ENCODE measurements at regions not wholly inside any gene's neighbourhood (a gene's known extent, or its start where the extent isn't known, plus 50 kb on each side); places are given as distances from the start of the nearest gene placed in this dataset.
"Not testable (repeated sequence)": the region's sequence is repeated elsewhere in the genome, so short reads cannot be mapped to it uniquely, and the experiment has no call there.

DNA sequence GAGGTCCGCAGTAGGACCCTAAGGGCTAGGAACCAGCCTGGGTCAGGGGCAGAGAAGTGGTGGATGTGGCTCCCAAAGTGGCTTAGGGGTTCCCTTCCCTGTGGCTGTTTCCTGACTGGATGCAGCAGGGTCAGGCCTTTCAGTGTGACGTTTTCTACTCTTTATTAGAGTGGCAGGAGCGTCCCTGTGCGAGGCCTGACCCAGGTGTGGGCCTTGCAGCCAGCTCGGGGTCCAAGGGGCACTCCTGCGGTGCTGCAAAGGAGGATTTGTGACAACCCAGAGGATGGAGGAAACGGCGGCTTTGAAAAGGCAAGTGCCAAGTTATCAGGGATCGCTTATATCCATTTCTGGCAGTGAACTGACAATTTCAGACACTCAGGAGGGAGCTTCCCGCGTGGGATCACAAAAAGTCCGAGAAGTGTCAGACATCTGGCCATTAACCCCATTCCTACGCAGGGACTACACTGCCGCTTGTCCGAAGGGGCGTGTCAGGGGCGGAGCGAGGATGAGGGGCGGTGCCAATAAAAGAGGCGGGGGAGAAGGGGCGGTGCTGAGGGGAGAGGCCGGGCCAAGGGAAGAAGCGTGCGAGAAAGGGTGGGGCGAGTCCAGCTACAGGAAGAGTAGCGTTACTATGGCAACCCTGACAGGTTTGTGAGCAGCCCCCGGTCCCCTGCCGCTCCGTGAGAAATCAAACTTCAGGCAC lies 98.8 kb upstream of the ZNF722 start:
- no peak for TF ChIP-seq CTCF (IDR thresholded peaks at IDR 0.05)
- H2AFZ ChIP-seq (ENCODE audit: insufficient read depth, low read depth, low read length, poor library complexity, severe bottlenecking) = peak overlapping the region; percentile 94
- H3K27ac Mint-ChIP-seq = peak overlapping the region in 6 of 7 donors; percentile 74 to 93 (median 88)
- H3K27me3 Mint-ChIP-seq (ENCODE audit: low read depth in 3 of 3) = peaks cover 0 to 2% (median 0%) of the 10 kb centered on the region in 3 donors
- peaks cover 15 to 16% of the 10 kb centered on the region in 2 donors for H3K4me1 ChIP-seq (ENCODE audit: control insufficient read depth in 1 of 2, insufficient read depth in 2 of 2, low read length in 2 of 2)
- no peaks in the 10 kb centered on the region for H3K79me2 ChIP-seq (ENCODE audit: insufficient read depth, low read length)
- H3K4me2 ChIP-seq (replicated peaks; ENCODE audit: extremely low read depth, low read length, poor library complexity, severe bottlenecking) = peak overlapping the region; percentile 89
- H3K36me3 ChIP-seq (replicated peaks in 1 of 2; ENCODE audit: control insufficient read depth in 1 of 2, insufficient read depth in 2 of 2, low read length in 2 of 2) = no peaks in the 10 kb centered on the region
- no peaks in the 10 kb centered on the region for H4K20me1 ChIP-seq (ENCODE audit: insufficient read depth, low read length)
- peak overlapping the region; percentile 14 to 41 for H3K27ac ChIP-seq (ENCODE audit: low read depth in 1 of 2, low read length in 2 of 2)
- H3K9ac ChIP-seq (ENCODE audit: insufficient read depth, low read length, poor library complexity, severe bottlenecking) = no peak overlapping the region
- H3K36me3 Mint-ChIP-seq = no peaks in the 10 kb centered on the region
- peaks cover 19 to 61% (median 46%) of the 10 kb centered on the region in 7 donors for H3K9me3 Mint-ChIP-seq
- H3K9me3 ChIP-seq (replicated peaks in 1 of 2; ENCODE audit: control insufficient read depth in 1 of 2, insufficient read depth in 1 of 2, low read length in 2 of 2) = peaks cover 39 to 42% of the 10 kb centered on the region in 2 donors
- peak overlapping the region; percentile 88 to 93 for H3K4me3 Mint-ChIP-seq
- intact Hi-C loops (cut with micrococcal nuclease) = no loop called here
- H3K4me3 ChIP-seq (replicated peaks in 1 of 3; ENCODE audit: low read depth in 2 of 3, low read length in 3 of 3) = peak overlapping the region; percentile 52 to 89 (median 53)
- H3K27me3 ChIP-seq (ENCODE audit: control insufficient read depth in 2 of 2, insufficient read depth in 2 of 2, low read length in 2 of 2) = no peaks in the 10 kb centered on the region
- DNase-seq = peak; percentile 38 to 74 (median 53)
- peaks cover 21% of the 10 kb centered on the region for H3K4me1 Mint-ChIP-seq
- 16% methylated on average over 25 of the region's 29 CpGs for WGBS (ENCODE audit: insufficient coverage)

GRCh38 chr7:63900394-63901203 lies 98.0 kb upstream of the ZNF722 start:
- no peak for TF ChIP-seq CTCF (IDR thresholded peaks at IDR 0.05)
- Mint-ChIP-seq H3K4me1 (peaks cover 21% of the 10 kb centered on the region), H3K27me3 (ENCODE audit: low read depth in 3 of 3) (peaks cover 0 to 2% (median 0%) of the 10 kb centered on the region in 3 donors), H3K9me3 (peaks cover 21 to 69% (median 53%) of the 10 kb centered on the region in 7 donors), H3K27ac (peak overlapping the region; percentile 18 to 93 (median 87)), H3K4me3 (peak overlapping the region; percentile 88 to 93), H3K36me3 (no peaks in the 10 kb centered on the region)
- intact Hi-C loops (cut with micrococcal nuclease) = no loop called here
- Histone ChIP-seq H3K4me1 (ENCODE audit: control insufficient read depth in 1 of 2, insufficient read depth in 2 of 2, low read length in 2 of 2) (peaks cover 15 to 16% of the 10 kb centered on the region in 2 donors), H4K20me1 (ENCODE audit: insufficient read depth, low read length) (no peaks in the 10 kb centered on the region), H3K9ac (ENCODE audit: insufficient read depth, low read length, poor library complexity, severe bottlenecking) (peak overlapping the region; percentile 49), H3K27ac (ENCODE audit: low read depth in 1 of 2, low read length in 2 of 2) (peak overlapping the region; percentile 14 to 41), H3K4me2 (replicated peaks; ENCODE audit: extremely low read depth, low read length, poor library complexity, severe bottlenecking) (peak overlapping the region; percentile 89), H3K4me3 (replicated peaks in 1 of 3; ENCODE audit: low read depth in 2 of 3, low read length in 3 of 3) (peak overlapping the region; percentile 52 to 89 (median 53)), H3K79me2 (ENCODE audit: insufficient read depth, low read length) (no peaks in the 10 kb centered on the region), H3K9me3 (replicated peaks in 1 of 2; ENCODE audit: control insufficient read depth in 1 of 2, insufficient read depth in 1 of 2, low read length in 2 of 2) (peaks cover 45 to 48% of the 10 kb centered on the region in 2 donors), H2AFZ (ENCODE audit: insufficient read depth, low read depth, low read length, poor library complexity, severe bottlenecking) (peak overlapping the region; percentile 94), H3K27me3 (ENCODE audit: control insufficient read depth in 2 of 2, insufficient read depth in 2 of 2, low read length in 2 of 2) (no peaks in the 10 kb centered on the region), H3K36me3 (replicated peaks in 1 of 2; ENCODE audit: control insufficient read depth in 1 of 2, insufficient read depth in 2 of 2, low read length in 2 of 2) (no peaks in the 10 kb centered on the region)
- DNase-seq = peak; percentile 70 to 84 (median 81)
- WGBS (ENCODE audit: insufficient coverage) = 5% methylated on average over 44 of the region's 44 CpGs

GRCh38 chr7:63901204-63901506 lies 97.5 kb upstream of the ZNF722 start:
- H3K27ac Mint-ChIP-seq; DNase-seq; H3K27me3 ChIP-seq (ENCODE audit: control insufficient read depth in 2 of 2, insufficient read depth in 2 of 2, low read length in 2 of 2); H3K27me3 Mint-ChIP-seq (ENCODE audit: low read depth in 3 of 3); H3K79me2 ChIP-seq (ENCODE audit: insufficient read depth, low read length); H3K27ac ChIP-seq (ENCODE audit: low read depth in 1 of 2, low read length in 2 of 2); intact Hi-C loops (cut with micrococcal nuclease); H4K20me1 ChIP-seq (ENCODE audit: insufficient read depth, low read length); H3K36me3 Mint-ChIP-seq; H3K36me3 ChIP-seq (replicated peaks in 1 of 2; ENCODE audit: control insufficient read depth in 1 of 2, insufficient read depth in 2 of 2, low read length in 2 of 2): not testable (repeated sequence)
- H3K9me3 ChIP-seq (replicated peaks in 1 of 2; ENCODE audit: control insufficient read depth in 1 of 2, insufficient read depth in 1 of 2, low read length in 2 of 2) = peaks cover 51 to 54% of the 10 kb centered on the region in 2 donors
- 2% methylated on average over 11 of the region's 16 CpGs for WGBS (ENCODE audit: insufficient coverage)
- H3K9ac ChIP-seq (ENCODE audit: insufficient read depth, low read length, poor library complexity, severe bottlenecking) = peak overlapping the region; percentile 49
- H3K4me3 ChIP-seq (replicated peaks in 1 of 3; ENCODE audit: low read depth in 2 of 3, low read length in 3 of 3) = peak overlapping the region; percentile 52 to 89 (median 53)
- peak overlapping the region; percentile 94 for H2AFZ ChIP-seq (ENCODE audit: insufficient read depth, low read depth, low read length, poor library complexity, severe bottlenecking)
- Mint-ChIP-seq H3K4me3 (peak overlapping the region; percentile 88 to 93), H3K4me1 (peaks cover 21% of the 10 kb centered on the region), H3K9me3 (peaks cover 20 to 70% (median 59%) of the 10 kb centered on the region in 7 donors)
- H3K4me1 ChIP-seq (ENCODE audit: control insufficient read depth in 1 of 2, insufficient read depth in 2 of 2, low read length in 2 of 2) = peaks cover 15 to 16% of the 10 kb centered on the region in 2 donors
- H3K4me2 ChIP-seq (replicated peaks; ENCODE audit: extremely low read depth, low read length, poor library complexity, severe bottlenecking) = peak overlapping the region; percentile 89

Measured in CD14-positive monocyte (primary cell).